Activated CD8-positive, alpha-beta memory T cell treated with anti-CD3 and anti-CD28 coated beads, Interleukin-2, amount 10 ng/mL, durations not matched to agents 7 days and 5 days (primary cell): ENCODE measurements at regions not wholly inside any gene's neighbourhood (a gene's known extent, or its start where the extent isn't known, plus 50 kb on each side); places are given as distances from the start of the nearest gene placed in this dataset.

Experiments
- ATAC-seq: fragments of 150-1000 bp; cut with Tn5 transposase; one replicate; pipeline ENCODE4 v1.10.0; 2021; ENCODE audit warnings: moderate library complexity
- CTCF ChIA-PET: fragments of 350-600 bp; sonication (Branson Sonifier 250); formaldehyde crosslinking; loops from one replicate; lab custom pipeline; 2021; ENCODE audit warnings: antibody characterized with exemption; lab: Charles Lee
- DNase-seq: peaks from one replicate; pipeline ENCODE4 v3.0.0-alpha.2; 2020
- H3K27ac Mint-ChIP-seq: one replicate; pipeline ENCODE4 v1.8.0; 2021; ENCODE audit warnings: mild to moderate bottlenecking, mixed read lengths
- H3K27me3 Mint-ChIP-seq: one replicate; pipeline ENCODE4 v1.8.0; 2021; ENCODE audit warnings: mixed read lengths
- H3K36me3 Mint-ChIP-seq: one replicate; pipeline ENCODE4 v1.8.0; 2021; ENCODE audit warnings: mild to moderate bottlenecking, mixed read lengths
- H3K4me1 Mint-ChIP-seq: one replicate; pipeline ENCODE4 v1.8.0; 2021; ENCODE audit warnings: mixed read lengths
- H3K4me3 Mint-ChIP-seq: one replicate; pipeline ENCODE4 v1.8.0; 2021; ENCODE audit warnings: mild to moderate bottlenecking, moderate library complexity, mixed read lengths
- H3K9me3 Mint-ChIP-seq: one replicate; pipeline ENCODE4 v1.8.0; 2022; ENCODE audit warnings: low read depth, mixed read lengths

- no peak overlapping the region for H3K4me3 Mint-ChIP-seq
- no peaks in the 10 kb centered on the region for H3K4me1 Mint-ChIP-seq
- H3K36me3 Mint-ChIP-seq = no peaks in the 10 kb centered on the region
- CTCF ChIA-PET = no interaction called here
- H3K9me3 Mint-ChIP-seq = no peaks in the 10 kb centered on the region
- peaks cover 12% of the 10 kb centered on the region for H3K27me3 Mint-ChIP-seq
- DNase-seq (no peak), ATAC-seq (no peak)
- H3K27ac Mint-ChIP-seq = no peak overlapping the region
Observed at GRCh38 chr10:78814407-78814806, 254.4 kb upstream of the ZMIZ1 start.

GRCh38 chr10:78815702-78816334 lies 252.9 kb upstream of the ZMIZ1 start:
- Mint-ChIP-seq H3K9me3 (no peaks in the 10 kb centered on the region), H3K27me3 (peaks cover 12% of the 10 kb centered on the region), H3K36me3 (no peaks in the 10 kb centered on the region), H3K27ac (no peak overlapping the region), H3K4me1 (no peaks in the 10 kb centered on the region), H3K4me3 (no peak overlapping the region)
- CTCF ChIA-PET = no interaction called here
- no peak for ATAC-seq
- no peak for DNase-seq

DNA sequence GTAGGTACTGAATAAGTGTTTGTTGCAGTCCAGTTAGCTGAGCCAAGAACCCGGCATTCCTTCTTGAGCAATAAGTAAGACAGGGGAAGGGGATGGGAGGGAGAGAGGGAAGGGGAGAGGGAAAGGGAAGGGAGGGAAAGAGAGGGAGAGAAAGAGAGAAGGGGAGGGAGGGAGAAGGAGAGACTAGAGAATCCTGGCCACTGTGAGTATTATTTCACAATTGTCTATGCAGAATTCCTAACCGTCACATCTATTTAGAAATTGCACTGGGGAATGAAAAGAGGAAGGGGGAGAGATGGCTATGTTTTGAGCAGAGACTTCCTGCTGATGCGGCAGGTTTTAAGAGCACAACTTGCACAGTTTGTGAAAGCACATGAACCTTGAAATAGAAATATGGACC lies 251.4 kb upstream of the ZMIZ1 start:
- DNase-seq (no peak), ATAC-seq (no peak)
- H3K36me3 Mint-ChIP-seq = no peaks in the 10 kb centered on the region
- no peaks in the 10 kb centered on the region for H3K9me3 Mint-ChIP-seq
- no peak overlapping the region for H3K4me3 Mint-ChIP-seq
- CTCF ChIA-PET = no interaction called here
- no peaks in the 10 kb centered on the region for H3K4me1 Mint-ChIP-seq
- peaks cover 12% of the 10 kb centered on the region for H3K27me3 Mint-ChIP-seq
- H3K27ac Mint-ChIP-seq = no peak overlapping the region

DNA sequence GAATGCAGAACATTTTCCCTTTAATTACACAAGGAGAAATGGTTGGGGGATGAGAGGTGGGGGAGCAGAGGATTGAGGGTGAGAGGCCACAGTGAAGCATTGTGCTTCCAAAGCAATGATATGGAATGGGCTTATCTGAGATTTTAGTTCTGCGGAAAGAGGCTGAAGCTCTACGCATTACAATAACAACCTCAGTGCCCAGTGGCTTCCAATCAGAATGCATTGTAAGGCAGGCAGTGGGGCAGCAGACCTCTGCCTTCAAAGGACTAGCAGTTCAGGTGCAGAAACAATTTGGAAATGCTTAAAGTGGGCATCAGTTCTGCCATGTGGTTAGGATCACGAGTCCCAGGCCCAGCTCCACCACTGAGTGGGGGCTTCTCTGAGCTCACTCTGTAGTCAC lies 251.0 kb upstream of the ZMIZ1 start:
- CTCF ChIA-PET = no interaction called here
- no peak overlapping the region for H3K27ac Mint-ChIP-seq
- no peaks in the 10 kb centered on the region for H3K9me3 Mint-ChIP-seq
- DNase-seq (no peak), ATAC-seq (no peak)
- H3K4me3 Mint-ChIP-seq = no peak overlapping the region
- no peaks in the 10 kb centered on the region for H3K36me3 Mint-ChIP-seq
- H3K4me1 Mint-ChIP-seq = no peaks in the 10 kb centered on the region
- peaks cover 12% of the 10 kb centered on the region for H3K27me3 Mint-ChIP-seq

DNA sequence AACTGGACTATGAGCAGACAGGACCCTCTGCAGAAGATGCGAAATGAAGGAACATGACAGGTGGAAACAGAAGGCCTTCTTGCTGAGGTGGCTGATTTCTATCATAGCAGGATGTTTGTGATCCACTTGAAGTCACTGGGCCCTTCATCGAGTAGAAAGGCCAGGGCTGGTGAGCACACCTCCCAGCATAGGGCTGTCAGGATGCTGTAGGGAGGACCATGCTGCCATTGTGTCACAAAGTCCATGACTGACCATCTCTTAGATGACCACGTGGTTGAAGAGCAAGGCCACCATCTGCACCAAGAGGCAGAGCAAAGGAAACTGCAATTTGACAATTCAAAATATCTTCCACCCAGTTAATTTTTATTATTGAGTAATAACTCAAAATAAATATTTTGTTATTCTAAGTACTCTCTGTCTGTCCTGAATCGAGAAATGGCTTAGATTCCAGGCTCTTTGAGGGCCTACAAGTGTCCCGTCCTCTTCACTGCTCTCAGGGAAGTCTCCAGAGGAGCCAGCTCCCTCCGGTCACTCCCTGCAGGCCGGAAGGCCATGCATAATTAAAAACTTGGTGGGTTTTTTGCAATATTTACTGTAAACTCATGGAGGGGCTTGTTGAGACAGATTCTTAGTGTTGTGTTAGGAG lies 249.3 kb upstream of the ZMIZ1 start:
- H3K4me3 Mint-ChIP-seq = no peak overlapping the region
- H3K9me3 Mint-ChIP-seq = no peaks in the 10 kb centered on the region
- no peak for ATAC-seq
- DNase-seq = no peak
- no peaks in the 10 kb centered on the region for H3K36me3 Mint-ChIP-seq
- no peaks in the 10 kb centered on the region for H3K4me1 Mint-ChIP-seq
- CTCF ChIA-PET = no interaction called here
- H3K27me3 Mint-ChIP-seq = peaks cover 7% of the 10 kb centered on the region
- no peak overlapping the region for H3K27ac Mint-ChIP-seq

GRCh38 chr10:78820007-78820362 lies 248.8 kb upstream of the ZMIZ1 start:
- no peaks in the 10 kb centered on the region for H3K4me1 Mint-ChIP-seq
- no peak overlapping the region for H3K27ac Mint-ChIP-seq
- no peaks in the 10 kb centered on the region for H3K36me3 Mint-ChIP-seq
- H3K9me3 Mint-ChIP-seq = no peaks in the 10 kb centered on the region
- ATAC-seq = no peak
- CTCF ChIA-PET = no interaction called here
- H3K4me3 Mint-ChIP-seq = no peak overlapping the region
- peaks cover 6% of the 10 kb centered on the region for H3K27me3 Mint-ChIP-seq
- DNase-seq = no peak

GRCh38 chr10:78821052-78821451 lies 247.7 kb upstream of the ZMIZ1 start:
- Mint-ChIP-seq H3K27me3 (peaks cover 2% of the 10 kb centered on the region), H3K4me1 (no peaks in the 10 kb centered on the region), H3K4me3 (no peak overlapping the region), H3K9me3 (no peaks in the 10 kb centered on the region), H3K27ac (no peak overlapping the region), H3K36me3 (no peaks in the 10 kb centered on the region)
- DNase-seq = no peak
- CTCF ChIA-PET = no interaction called here
- ATAC-seq = no peak

- H3K27me3 Mint-ChIP-seq = peaks cover 12% of the 10 kb centered on the region
- H3K4me1 Mint-ChIP-seq = no peaks in the 10 kb centered on the region
- H3K27ac Mint-ChIP-seq = no peak overlapping the region
- no peak overlapping the region for H3K4me3 Mint-ChIP-seq
- no peaks in the 10 kb centered on the region for H3K36me3 Mint-ChIP-seq
- ATAC-seq = no peak
- DNase-seq = no peak
- CTCF ChIA-PET = no interaction called here
- H3K9me3 Mint-ChIP-seq = no peaks in the 10 kb centered on the region
Observed at GRCh38 chr10:78828647-78829539, 239.9 kb upstream of the ZMIZ1 start.

DNA sequence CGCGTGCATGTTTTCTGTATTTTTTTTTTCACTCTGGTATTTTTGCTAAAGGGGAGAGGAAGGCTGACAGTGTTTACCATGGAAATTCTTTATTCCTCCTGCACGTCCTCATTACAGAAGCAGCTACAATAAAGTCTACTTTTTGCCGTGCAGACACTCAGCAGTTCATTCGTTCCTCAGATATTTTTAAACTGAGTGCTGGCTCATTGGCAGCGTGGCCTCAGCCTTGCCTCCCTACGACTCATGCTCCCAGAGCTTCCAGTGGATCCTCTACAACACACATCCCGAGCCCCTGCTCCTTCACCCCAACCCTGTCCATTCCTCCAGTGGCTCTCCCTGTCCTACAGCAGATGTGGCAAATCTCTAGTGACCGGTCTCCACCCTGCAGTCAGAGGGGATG lies 239.2 kb upstream of the ZMIZ1 start:
- no peaks in the 10 kb centered on the region for H3K36me3 Mint-ChIP-seq
- no peak overlapping the region for H3K4me3 Mint-ChIP-seq
- no peak for DNase-seq
- no peak for ATAC-seq
- H3K4me1 Mint-ChIP-seq = no peaks in the 10 kb centered on the region
- H3K27me3 Mint-ChIP-seq = peaks cover 12% of the 10 kb centered on the region
- no peaks in the 10 kb centered on the region for H3K9me3 Mint-ChIP-seq
- H3K27ac Mint-ChIP-seq = no peak overlapping the region
- CTCF ChIA-PET = no interaction called here

- no peak for ATAC-seq
- Mint-ChIP-seq H3K4me3 (no peak overlapping the region), H3K27ac (no peak overlapping the region), H3K4me1 (no peaks in the 10 kb centered on the region), H3K9me3 (no peaks in the 10 kb centered on the region), H3K27me3 (peaks cover 15% of the 10 kb centered on the region), H3K36me3 (no peaks in the 10 kb centered on the region)
- CTCF ChIA-PET = no interaction called here
- no peak for DNase-seq
Observed at GRCh38 chr10:78830062-78830975, 238.4 kb upstream of the ZMIZ1 start.

GRCh38 chr10:78830976-78831375 lies 237.8 kb upstream of the ZMIZ1 start:
- DNase-seq (no peak), ATAC-seq (no peak)
- peaks cover 22% of the 10 kb centered on the region for H3K27me3 Mint-ChIP-seq
- H3K36me3 Mint-ChIP-seq = no peaks in the 10 kb centered on the region
- H3K27ac Mint-ChIP-seq = no peak overlapping the region
- H3K4me3 Mint-ChIP-seq = no peak overlapping the region
- no peaks in the 10 kb centered on the region for H3K4me1 Mint-ChIP-seq
- CTCF ChIA-PET = no interaction called here
- H3K9me3 Mint-ChIP-seq = no peaks in the 10 kb centered on the region

DNA sequence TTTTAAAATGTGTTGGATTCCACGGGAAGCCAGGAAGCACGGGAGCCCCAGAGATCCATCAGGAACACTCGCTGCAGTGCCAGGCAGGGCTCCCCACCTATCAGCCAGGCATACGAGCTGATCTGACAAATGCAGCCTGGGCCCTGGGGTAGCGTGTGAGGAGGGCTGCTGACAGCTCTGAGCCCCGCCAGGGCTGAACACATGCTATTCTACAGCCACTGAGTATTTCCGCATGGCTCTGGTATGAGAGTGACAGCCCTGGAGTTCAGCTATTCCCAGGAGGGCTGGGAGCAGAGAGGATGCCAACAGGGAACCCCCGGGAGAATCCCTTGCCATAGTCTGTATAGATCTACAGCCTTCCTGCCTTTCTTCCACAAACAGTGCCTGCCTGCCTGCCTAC lies 237.3 kb upstream of the ZMIZ1 start:
- CTCF ChIA-PET = no interaction called here
- Mint-ChIP-seq H3K9me3 (no peaks in the 10 kb centered on the region), H3K27me3 (peaks cover 26% of the 10 kb centered on the region), H3K4me3 (no peak overlapping the region), H3K27ac (no peak overlapping the region), H3K36me3 (no peaks in the 10 kb centered on the region), H3K4me1 (no peaks in the 10 kb centered on the region)
- ATAC-seq = no peak
- no peak for DNase-seq

- Mint-ChIP-seq H3K4me3 (no peak overlapping the region), H3K36me3 (no peaks in the 10 kb centered on the region), H3K27me3 (peaks cover 29% of the 10 kb centered on the region), H3K27ac (no peak overlapping the region), H3K9me3 (no peaks in the 10 kb centered on the region), H3K4me1 (no peaks in the 10 kb centered on the region)
- DNase-seq = no peak
- no peak for ATAC-seq
- CTCF ChIA-PET = no interaction called here
Observed at GRCh38 chr10:78832281-78832680, 236.5 kb upstream of the ZMIZ1 start.
